ENCODE measurements at regions not wholly inside any gene's neighbourhood (a gene's known extent, or its start where the extent isn't known, plus 50 kb on each side); places are given as distances from the start of the nearest gene placed in this dataset.

DNA sequence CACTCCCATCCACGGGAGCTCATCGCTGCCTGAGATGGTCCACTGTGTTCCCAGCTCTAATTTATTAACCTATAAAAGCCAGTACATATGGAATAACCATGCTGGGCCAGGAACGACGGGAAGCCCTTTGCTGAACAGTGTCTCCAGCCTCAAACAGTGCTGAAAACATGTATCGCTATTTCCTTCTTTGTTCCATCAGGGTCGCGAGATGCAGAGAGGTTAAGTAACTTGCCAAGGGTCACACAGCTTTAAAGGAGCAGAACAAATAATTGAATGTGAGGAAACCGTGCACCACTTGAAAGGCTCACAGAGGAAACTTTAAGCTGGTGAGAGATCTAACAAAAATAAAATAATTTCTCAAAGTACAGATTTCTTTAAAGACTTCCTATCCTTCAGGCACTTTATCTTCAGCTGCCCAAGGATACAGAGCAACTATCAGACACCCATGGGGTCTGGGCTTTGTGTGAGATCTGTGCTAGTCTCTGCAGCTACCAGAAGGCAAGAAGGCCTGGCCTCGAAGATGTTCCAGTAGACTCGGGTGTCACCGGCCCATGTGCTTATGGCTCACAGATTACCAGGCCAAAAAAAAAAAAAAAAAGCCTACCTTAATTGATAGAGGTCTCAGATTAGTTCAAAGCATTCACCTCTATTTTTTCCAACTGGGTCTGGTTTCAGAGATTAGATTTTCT, 207.8 kb upstream of the FOXF1 start:
- TF ChIP-seq HDGF (IDR thresholded peaks at IDR 0.05; ENCODE audit: borderline replicate concordance) (no peak), LEF1 (IDR thresholded peaks at IDR 0.05; ENCODE audit: borderline replicate concordance) (no peak), SP1 (IDR thresholded peaks at IDR 0.05) (no peak), FOXK2 (IDR thresholded peaks at IDR 0.05) (no peak), ARNT (IDR thresholded peaks at IDR 0.05) (no peak), FOXA1 (IDR thresholded peaks at IDR 0.05) (no peak), FOXM1 (IDR thresholded peaks at IDR 0.05; ENCODE audit: borderline replicate concordance) (no peak), ZNF384 (IDR thresholded peaks at IDR 0.05) (no peak), CTBP1 (IDR thresholded peaks at IDR 0.05; ENCODE audit: borderline replicate concordance) (no peak), L3MBTL2 (conservative IDR thresholded peaks at IDR 0.05) (no peak), TARDBP (IDR thresholded peaks at IDR 0.05) (no peak), SUZ12 (IDR thresholded peaks at IDR 0.05) (no peak), NFRKB (IDR thresholded peaks at IDR 0.05) (no peak), ELF4 (IDR thresholded peaks at IDR 0.05) (no peak)
- TF ChIP-seq, protein P1, sequence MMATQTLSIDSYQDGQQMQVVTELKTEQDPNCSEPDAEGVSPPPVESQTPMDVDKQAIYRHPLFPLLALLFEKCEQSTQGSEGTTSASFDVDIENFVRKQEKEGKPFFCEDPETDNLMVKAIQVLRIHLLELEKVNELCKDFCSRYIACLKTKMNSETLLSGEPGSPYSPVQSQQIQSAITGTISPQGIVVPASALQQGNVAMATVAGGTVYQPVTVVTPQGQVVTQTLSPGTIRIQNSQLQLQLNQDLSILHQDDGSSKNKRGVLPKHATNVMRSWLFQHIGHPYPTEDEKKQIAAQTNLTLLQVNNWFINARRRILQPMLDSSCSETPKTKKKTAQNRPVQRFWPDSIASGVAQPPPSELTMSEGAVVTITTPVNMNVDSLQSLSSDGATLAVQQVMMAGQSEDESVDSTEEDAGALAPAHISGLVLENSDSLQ (IDR thresholded peaks at IDR 0.05) = no peak
- CTCF ChIA-PET = interaction anchor here (0.5 to 0.9 kb wide), 3 partner anchors 21 to 50 kb away, joined by 3 to 5 read pairs (median 4); no protein-coding TSS in a partner anchor
- DNase-seq (ENCODE audit: extremely low spot score) = no peak
- POLR2A ChIA-PET = no interaction called here

DNA sequence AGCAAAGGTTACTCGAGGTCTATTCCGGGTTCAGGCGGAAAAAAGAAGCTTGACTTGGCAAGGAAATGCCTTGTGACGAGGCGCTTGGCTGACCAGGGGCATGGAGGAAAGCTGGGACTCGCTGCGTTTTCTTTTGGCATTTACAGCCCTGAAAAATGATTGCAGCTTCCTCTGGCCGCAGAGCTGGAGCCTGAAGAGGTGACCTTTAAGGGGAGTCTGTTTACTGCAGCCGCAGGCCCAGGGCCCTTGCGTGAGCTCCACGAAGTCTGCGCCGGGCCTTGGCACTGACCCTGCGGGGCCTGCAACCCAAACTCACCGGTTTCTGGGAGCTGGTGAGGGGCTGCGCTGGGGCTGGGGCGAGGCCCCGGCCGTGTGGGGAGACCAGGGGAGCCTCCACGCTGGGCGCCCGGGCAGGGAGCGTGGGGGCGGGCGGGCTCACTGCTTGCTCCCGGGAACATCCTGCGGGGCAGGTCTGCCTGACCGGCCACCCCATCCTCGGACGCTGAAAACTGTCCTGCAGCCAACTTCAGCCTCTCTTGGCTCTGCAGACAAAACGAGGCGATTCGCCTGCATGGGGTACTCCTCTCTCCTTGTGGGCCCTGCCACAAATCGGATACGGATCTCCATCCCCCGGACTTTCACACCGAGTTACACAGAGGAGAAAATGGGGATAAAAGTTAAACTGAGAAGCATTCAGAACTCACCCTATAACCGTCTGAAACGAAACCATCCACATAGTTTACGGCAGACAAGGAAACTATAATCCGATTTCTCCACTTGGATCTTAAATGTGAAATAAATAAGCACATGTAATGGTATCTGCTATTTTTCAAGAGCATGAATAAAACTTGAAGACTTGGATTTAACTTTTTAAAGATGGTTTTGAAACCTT, 206.3 kb upstream of the FOXF1 start:
- DNase-seq (ENCODE audit: extremely low spot score) = no peak
- ChIA-PET POLR2A (no interaction called here), CTCF (interaction anchor here (0.9 kb wide), 1 partner anchor 52 kb away, joined by 4 read pairs; no protein-coding TSS in a partner anchor)
- TF ChIP-seq CTBP1 (IDR thresholded peaks at IDR 0.05; ENCODE audit: borderline replicate concordance) = no peak
- TF ChIP-seq FOXK2 (IDR thresholded peaks at IDR 0.05) = no peak
- no peak for TF ChIP-seq BHLHE40 (IDR thresholded peaks at IDR 0.05; ENCODE audit: borderline replicate concordance)
- no peak for TF ChIP-seq SUZ12 (IDR thresholded peaks at IDR 0.05)
- no peak for TF ChIP-seq FOXM1 (IDR thresholded peaks at IDR 0.05; ENCODE audit: borderline replicate concordance)
- TF ChIP-seq ARNT (IDR thresholded peaks at IDR 0.05) = no peak
- no peak for TF ChIP-seq SP1 (IDR thresholded peaks at IDR 0.05)
- TF ChIP-seq TARDBP (IDR thresholded peaks at IDR 0.05) = no peak
- no peak for TF ChIP-seq NFRKB (IDR thresholded peaks at IDR 0.05)
- TF ChIP-seq HDGF (IDR thresholded peaks at IDR 0.05; ENCODE audit: borderline replicate concordance) = no peak
- TF ChIP-seq ZNF384 (IDR thresholded peaks at IDR 0.05) = no peak

DNA sequence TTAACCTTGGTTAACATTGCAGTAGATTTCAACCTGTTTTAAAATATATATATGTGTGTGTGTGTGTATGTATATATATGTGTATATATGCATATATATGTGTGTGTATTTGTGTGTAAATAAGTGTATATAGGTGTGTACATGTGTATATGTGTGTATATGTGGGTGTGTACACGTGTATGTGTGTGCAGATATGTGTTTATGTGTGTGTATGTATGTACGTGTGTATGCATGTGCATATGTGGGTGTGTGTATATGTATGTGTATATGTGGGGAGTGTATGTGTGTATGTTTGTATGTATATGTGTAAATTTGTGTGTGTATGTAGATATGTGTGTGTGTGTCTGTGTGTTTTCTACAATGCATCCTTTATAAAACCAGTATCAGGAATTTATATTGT, 205.5 kb upstream of the FOXF1 start:
- TF ChIP-seq SP1 (IDR thresholded peaks at IDR 0.05) (no peak), ZNF384 (IDR thresholded peaks at IDR 0.05) (no peak), L3MBTL2 (conservative IDR thresholded peaks at IDR 0.05) (no peak), BHLHE40 (IDR thresholded peaks at IDR 0.05; ENCODE audit: borderline replicate concordance) (no peak), CTBP1 (IDR thresholded peaks at IDR 0.05; ENCODE audit: borderline replicate concordance) (no peak), ELF4 (IDR thresholded peaks at IDR 0.05) (no peak)
- ChIA-PET CTCF (no interaction called here), POLR2A (no interaction called here)
- DNase-seq (ENCODE audit: extremely low spot score) = no peak

DNA sequence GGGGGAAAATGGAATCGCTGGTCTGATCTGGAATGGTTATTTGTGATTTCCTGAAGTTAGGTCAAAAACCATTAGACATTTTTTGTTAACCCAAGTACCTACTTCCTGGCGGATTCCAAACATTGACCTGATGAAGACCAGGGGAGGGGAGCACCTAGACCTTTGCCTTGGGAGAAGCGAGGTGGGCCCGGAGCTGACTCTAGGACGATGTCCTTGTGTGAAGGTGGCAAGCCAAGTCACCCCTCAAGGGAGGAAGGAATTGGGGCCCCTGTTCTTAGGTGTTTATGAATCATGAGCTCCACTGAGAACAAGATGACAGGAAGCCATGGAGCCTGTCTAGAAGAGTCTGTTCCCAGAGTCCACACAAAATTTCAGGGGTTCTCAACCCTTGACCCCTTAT, 204.9 kb upstream of the FOXF1 start:
- no peak for TF ChIP-seq ELF4 (IDR thresholded peaks at IDR 0.05)
- DNase-seq (ENCODE audit: extremely low spot score) = no peak
- ChIA-PET CTCF (no interaction called here), POLR2A (no interaction called here)

DNA sequence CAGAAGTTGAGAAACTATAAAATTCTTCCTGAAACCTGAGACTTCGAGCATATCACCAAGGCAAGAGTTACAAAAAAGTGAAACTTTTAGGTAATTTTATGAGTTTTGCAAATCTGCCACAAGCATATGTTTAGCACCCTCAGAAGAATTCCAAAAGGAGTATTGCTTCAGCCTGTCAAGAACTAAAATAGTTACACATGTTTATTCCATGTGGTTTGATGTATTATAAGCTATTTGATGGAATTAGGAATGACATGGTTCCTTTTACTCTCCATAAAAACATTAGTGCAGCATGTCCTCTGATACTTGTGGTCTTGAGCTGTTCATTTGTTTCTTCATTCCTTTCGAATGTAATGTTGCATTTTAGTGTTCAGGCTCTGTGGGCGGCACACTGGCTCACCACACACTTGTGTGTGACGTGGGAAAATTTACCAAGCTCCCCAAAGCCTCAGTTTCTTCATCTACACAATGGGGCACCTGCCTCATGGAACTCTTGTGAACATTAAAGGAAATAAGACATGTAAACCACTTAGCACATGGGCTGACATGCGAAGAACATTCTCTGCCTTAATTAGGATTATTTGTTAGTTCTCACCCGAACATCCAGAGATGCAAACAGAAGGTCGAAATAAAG, 204.2 kb upstream of the FOXF1 start:
- ChIA-PET CTCF (no interaction called here), POLR2A (no interaction called here)
- DNase-seq (ENCODE audit: extremely low spot score) = no peak

DNA sequence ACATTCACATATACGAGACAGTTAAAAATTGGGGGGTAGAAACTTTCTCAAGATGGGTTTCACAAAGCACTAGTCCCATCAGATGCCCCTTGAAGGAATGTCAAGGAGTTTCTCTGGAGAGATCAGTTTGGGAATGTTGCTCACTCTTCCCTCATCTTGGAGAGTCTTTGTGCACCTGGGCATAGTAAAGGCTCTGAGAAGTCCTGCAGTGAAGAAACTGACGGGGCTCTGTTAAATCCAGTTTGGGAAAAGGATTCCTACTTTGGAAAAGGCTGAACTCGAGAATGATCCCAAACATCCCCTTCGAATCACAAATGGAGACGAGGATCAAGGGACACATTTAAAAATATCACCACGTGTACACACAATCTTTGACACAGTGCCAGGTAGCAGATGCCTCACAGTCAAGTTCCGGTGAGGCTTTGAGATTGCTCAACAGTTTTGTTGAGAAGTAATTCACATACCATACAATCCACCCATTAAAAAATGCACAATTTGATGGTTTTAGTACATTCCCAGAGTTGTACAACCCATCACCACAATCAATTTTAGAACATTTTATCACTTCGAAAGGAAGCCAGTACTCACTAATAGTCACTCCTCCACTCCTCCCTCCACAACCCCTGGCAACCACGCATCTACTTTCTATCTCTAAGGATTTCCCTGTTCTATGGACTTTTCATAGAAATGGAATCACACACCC, 203.4 kb upstream of the FOXF1 start:
- POLR2A ChIA-PET = no interaction called here
- CTCF ChIA-PET = no interaction called here
- DNase-seq (ENCODE audit: extremely low spot score) = no peak
- TF ChIP-seq FOXK2 (IDR thresholded peaks at IDR 0.05) (no peak), SUZ12 (IDR thresholded peaks at IDR 0.05) (no peak), FOXM1 (IDR thresholded peaks at IDR 0.05; ENCODE audit: borderline replicate concordance) (no peak), ELF4 (IDR thresholded peaks at IDR 0.05) (no peak), CTBP1 (IDR thresholded peaks at IDR 0.05; ENCODE audit: borderline replicate concordance) (no peak), NFRKB (IDR thresholded peaks at IDR 0.05) (no peak), FOXA1 (IDR thresholded peaks at IDR 0.05) (no peak), ARNT (IDR thresholded peaks at IDR 0.05) (no peak), LEF1 (IDR thresholded peaks at IDR 0.05; ENCODE audit: borderline replicate concordance) (no peak), L3MBTL2 (conservative IDR thresholded peaks at IDR 0.05) (no peak), TARDBP (IDR thresholded peaks at IDR 0.05) (no peak), SP1 (IDR thresholded peaks at IDR 0.05) (no peak), ZNF384 (IDR thresholded peaks at IDR 0.05) (no peak), BHLHE40 (IDR thresholded peaks at IDR 0.05; ENCODE audit: borderline replicate concordance) (no peak), HDGF (IDR thresholded peaks at IDR 0.05; ENCODE audit: borderline replicate concordance) (no peak)
- TF ChIP-seq, protein P1 (IDR thresholded peaks at IDR 0.05) = no peak

More for the DNA sequence above, 204.2 kb upstream of the FOXF1 start:
- TF ChIP-seq L3MBTL2 (conservative IDR thresholded peaks at IDR 0.05) (no peak), HDGF (IDR thresholded peaks at IDR 0.05; ENCODE audit: borderline replicate concordance) (no peak), ARNT (IDR thresholded peaks at IDR 0.05) (no peak)
